Suprapubic skin (tissue), 3 donors: ENCODE measurements at regions not wholly inside any gene's neighbourhood (a gene's known extent, or its start where the extent isn't known, plus 50 kb on each side); places are given as distances from the start of the nearest gene placed in this dataset.

Experiments used
- CTCF ChIP-seq, 2 donors: fragments of 200-600 bp in 1 of 2; fragments of 450-650 bp in 1 of 2; sonication (generic) in 1 of 2; IDR thresholded peaks; one replicate each; pipeline ENCODE4 v1.5.1; 2016 to 2019; ENCODE audit warnings: antibody characterized with exemption in 2 of 2, mild to moderate bottlenecking in 1 of 2, moderate library complexity in 1 of 2
- EP300 ChIP-seq: sonication (generic); formaldehyde crosslinking; IDR thresholded peaks from one replicate; pipeline ENCODE4 v1.6.1; 2017; ENCODE audit warnings: antibody characterized with exemption
- POLR2A ChIP-seq, 2 donors: fragments of 450-650 bp; IDR thresholded peaks; one replicate each; pipeline ENCODE4 v1.6.1; 2017; ENCODE audit warnings: antibody characterized with exemption in 2 of 2, mild to moderate bottlenecking in 2 of 2, moderate library complexity in 2 of 2

- no peak for TF ChIP-seq CTCF (IDR thresholded peaks at IDR 0.05)
- no peak for TF ChIP-seq EP300
- TF ChIP-seq POLR2A (IDR thresholded peaks at IDR 0.05) = no peak
Measured at GRCh38 chr5:23684103-23684502, 176.7 kb downstream of the PRDM9 start.
